ENCODE measurements at regions not wholly inside any gene's neighbourhood (a gene's known extent, or its start where the extent isn't known, plus 50 kb on each side); places are given as distances from the start of the nearest gene placed in this dataset.

DNA sequence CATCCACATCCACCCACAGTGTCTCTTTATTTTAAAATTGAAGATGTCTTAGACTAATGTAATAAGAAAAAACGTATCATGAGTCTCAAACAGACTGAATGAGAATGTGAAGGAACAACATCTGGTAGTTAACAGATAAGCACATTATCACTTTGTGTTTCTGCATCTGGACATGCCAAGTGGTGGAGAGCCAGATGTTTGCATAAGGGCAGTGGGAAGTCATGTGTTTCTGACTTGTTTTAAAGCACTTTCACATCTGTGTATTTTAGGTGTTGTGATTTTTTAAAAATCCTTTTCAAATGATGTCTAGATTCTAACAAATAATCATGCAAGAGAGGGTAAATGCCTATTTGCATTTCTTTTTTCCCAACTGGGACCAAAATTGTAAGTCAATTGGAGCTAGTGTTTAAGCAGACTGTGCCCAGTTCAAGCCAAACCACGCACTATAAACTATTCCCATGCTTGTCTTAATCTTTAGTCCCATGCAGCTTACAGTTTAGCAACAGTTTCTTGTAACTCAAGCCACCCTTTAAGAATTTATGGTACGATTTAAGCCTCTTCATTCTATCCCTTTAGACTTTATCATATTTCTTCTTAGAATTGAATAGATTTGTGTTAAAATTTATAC is 272.7 kb upstream of the DOK6 start (continued):
- TF ChIP-seq RAD21 (IDR thresholded peaks at IDR 0.05 in 1 of 2, conservative IDR thresholded peaks at IDR 0.05 in 1 of 2; ENCODE audit: low read depth in 2 of 2, low read length in 2 of 2) = no peak
- TF ChIP-seq RBBP5 (IDR thresholded peaks at IDR 0.05; ENCODE audit: borderline replicate concordance, low read depth, low read length) = no peak
- no peak for TF ChIP-seq CREB1 (IDR thresholded peaks at IDR 0.05)
- TF ChIP-seq CHD1 (IDR thresholded peaks at IDR 0.05; ENCODE audit: low read depth, low read length) = no peak

All from H1 (cell line).